GM18505 (cell line): ENCODE measurements at regions not wholly inside any gene's neighbourhood (a gene's known extent, or its start where the extent isn't known, plus 50 kb on each side); places are given as distances from the start of the nearest gene placed in this dataset.
"Not testable (repeated sequence)": the region's sequence is repeated elsewhere in the genome, so short reads cannot be mapped to it uniquely, and the experiment has no call there.

Source experiments
- ATAC-seq: cut with Tn5 transposase; IDR thresholded peaks from one replicate; pipeline ENCODE4 v1.9.1; 2021; ENCODE audit not compliant: unreplicated experiment
- POLR2A ChIP-seq: IDR thresholded peaks from 4 replicates; pipeline ENCODE4 v1.6.1; 2011; ENCODE audit warnings: borderline replicate concordance; ENCODE audit not compliant: insufficient read depth, insufficient read length; ENCODE audit errors: extremely low read depth

GRCh38 chr12:75859868-75860267, 171.7 kb downstream of the PHLDA1 start:
- ATAC-seq, result no peak
- TF ChIP-seq POLR2A, result no peak

- ATAC-seq, result no peak
- TF ChIP-seq POLR2A, result no peak
These were observed 175.3 kb downstream of the PHLDA1 start for GRCh38 chr12:75856235-75856634.

- TF ChIP-seq POLR2A, result no peak
- no peak for ATAC-seq
These were observed 176.2 kb downstream of the PHLDA1 start for GRCh38 chr12:75855360-75855759.

- no peak for ATAC-seq
- no peak for TF ChIP-seq POLR2A
These were observed 176.8 kb downstream of the PHLDA1 start for GRCh38 chr12:75854681-75855309.

- ATAC-seq, result not testable (repeated sequence)
These were observed 177.4 kb downstream of the PHLDA1 start for GRCh38 chr12:75854137-75854536.

- no peak for TF ChIP-seq POLR2A
- no peak for ATAC-seq
These were observed 177.9 kb downstream of the PHLDA1 start for GRCh38 chr12:75853626-75854025.

- TF ChIP-seq POLR2A, result no peak
- ATAC-seq, result no peak
These were observed 178.6 kb downstream of the PHLDA1 start for GRCh38 chr12:75852956-75853355.

GRCh38 chr12:75852143-75852542, 179.4 kb downstream of the PHLDA1 start:
- ATAC-seq, result no peak
- TF ChIP-seq POLR2A, result no peak

GRCh38 chr12:75850721-75851462, 180.7 kb downstream of the PHLDA1 start:
- ATAC-seq, result no peak
- TF ChIP-seq POLR2A, result no peak

GRCh38 chr12:75848961-75849360, 182.6 kb downstream of the PHLDA1 start:
- no peak for TF ChIP-seq POLR2A
- ATAC-seq, result no peak

GRCh38 chr12:75848431-75848925, 183.1 kb downstream of the PHLDA1 start:
- no peak for ATAC-seq
- no peak for TF ChIP-seq POLR2A

- no peak for ATAC-seq
- no peak for TF ChIP-seq POLR2A
These were observed 185.5 kb downstream of the PHLDA1 start for GRCh38 chr12:75846102-75846501.

GRCh38 chr12:75844985-75845384, 186.6 kb downstream of the PHLDA1 start:
- ATAC-seq, result no peak
- TF ChIP-seq POLR2A, result no peak

GRCh38 chr12:75844049-75844770, 187.4 kb downstream of the PHLDA1 start:
- no peak for ATAC-seq
- TF ChIP-seq POLR2A, result no peak

GRCh38 chr12:75842090-75842489, 189.5 kb downstream of the PHLDA1 start:
- no peak for ATAC-seq
- no peak for TF ChIP-seq POLR2A

GRCh38 chr12:75840994-75841355, 190.6 kb downstream of the PHLDA1 start:
- no peak for ATAC-seq
- no peak for TF ChIP-seq POLR2A
